ENCODE measurements at regions not wholly inside any gene's neighbourhood (a gene's known extent, or its start where the extent isn't known, plus 50 kb on each side); places are given as distances from the start of the nearest gene placed in this dataset.

DNA sequence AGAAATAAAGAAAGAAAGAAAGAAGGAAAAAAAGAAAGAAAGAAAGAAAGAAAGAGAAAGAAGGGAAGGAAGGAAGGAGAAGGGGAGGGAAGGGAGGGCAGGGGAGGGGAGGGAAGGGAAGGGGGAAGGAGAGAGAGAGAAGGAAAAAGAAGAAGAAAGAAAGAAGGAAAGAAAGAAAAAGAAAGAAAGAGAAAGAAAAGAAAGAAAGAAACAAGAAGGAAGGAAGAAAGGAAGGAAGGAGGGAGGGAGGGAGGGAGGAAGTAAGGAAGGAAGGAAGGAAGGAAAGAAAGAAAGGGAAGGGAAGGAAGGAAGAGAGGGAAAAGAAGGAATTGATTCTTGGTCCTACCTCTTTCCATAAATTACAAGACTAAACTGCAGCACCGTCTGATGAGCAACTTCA lies 186.1 kb downstream of the URB2 start (continued):
- TF ChIP-seq, protein P1, sequence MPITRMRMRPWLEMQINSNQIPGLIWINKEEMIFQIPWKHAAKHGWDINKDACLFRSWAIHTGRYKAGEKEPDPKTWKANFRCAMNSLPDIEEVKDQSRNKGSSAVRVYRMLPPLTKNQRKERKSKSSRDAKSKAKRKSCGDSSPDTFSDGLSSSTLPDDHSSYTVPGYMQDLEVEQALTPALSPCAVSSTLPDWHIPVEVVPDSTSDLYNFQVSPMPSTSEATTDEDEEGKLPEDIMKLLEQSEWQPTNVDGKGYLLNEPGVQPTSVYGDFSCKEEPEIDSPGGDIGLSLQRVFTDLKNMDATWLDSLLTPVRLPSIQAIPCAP (CRISPR knock-in tag; IDR thresholded peaks at IDR 0.05): no peak
- TF ChIP-seq ATF6 (CRISPR knock-in tag; IDR thresholded peaks at IDR 0.05) (no peak), ERG (CRISPR knock-in tag; IDR thresholded peaks at IDR 0.05) (no peak)

GRCh38 chr1:229812693-229813092 lies 186.6 kb downstream of the URB2 start:
- peaks cover 5% of the 10 kb centered on the region; the same call in 1 of the 2 replicates for H3K27me3 Mint-ChIP-seq (ENCODE audit: low read depth)
- no peak overlapping the region for H3K27ac Mint-ChIP-seq
- H3K4me1 Mint-ChIP-seq: peaks cover 20% of the 10 kb centered on the region
- no peak for TF ChIP-seq ZNF416 (CRISPR knock-in tag; IDR thresholded peaks at IDR 0.05)
- peak; percentile 58; the same call in 1 of the 2 replicates for TF ChIP-seq HMGA2 (CRISPR knock-in tag; IDR thresholded peaks at IDR 0.05)
- H3K9me3 Mint-ChIP-seq: peaks cover 38% of the 10 kb centered on the region
- H3K36me3 Mint-ChIP-seq: peaks cover 20% of the 10 kb centered on the region
- H3K4me3 Mint-ChIP-seq: no peak overlapping the region
- DNase-seq (ENCODE audit: low spot score): no peak
- POLR2A ChIA-PET: no interaction called here
- CTCF ChIA-PET: interaction anchor here (1.3 kb wide), 1 partner anchor 161 kb away, joined by 3 read pairs; no protein-coding TSS in a partner anchor
- ATAC-seq: no peak

GRCh38 chr1:229815076-229815475 lies 189.0 kb downstream of the URB2 start:
- Mint-ChIP-seq H3K27ac (peak overlapping the region; percentile 73; the same call in 1 of the 2 replicates), H3K4me3 (no peak overlapping the region), H3K27me3 (ENCODE audit: low read depth) (peaks cover under 1% of the 10 kb centered on the region; the same call in 1 of the 2 replicates), H3K9me3 (peaks cover 43% of the 10 kb centered on the region), H3K4me1 (peaks cover 20% of the 10 kb centered on the region), H3K36me3 (peaks cover 31% of the 10 kb centered on the region)
- CTCF ChIA-PET: interaction anchor here (1.1 to 1.6 kb wide), 3 partner anchors 34 to 154 kb away, joined by 3 to 4 read pairs (median 3); no protein-coding TSS in a partner anchor
- ATAC-seq (peak; percentile 67), DNase-seq (ENCODE audit: low spot score) (no peak)
- POLR2A ChIA-PET: no interaction called here
- TF ChIP-seq, protein P2, sequence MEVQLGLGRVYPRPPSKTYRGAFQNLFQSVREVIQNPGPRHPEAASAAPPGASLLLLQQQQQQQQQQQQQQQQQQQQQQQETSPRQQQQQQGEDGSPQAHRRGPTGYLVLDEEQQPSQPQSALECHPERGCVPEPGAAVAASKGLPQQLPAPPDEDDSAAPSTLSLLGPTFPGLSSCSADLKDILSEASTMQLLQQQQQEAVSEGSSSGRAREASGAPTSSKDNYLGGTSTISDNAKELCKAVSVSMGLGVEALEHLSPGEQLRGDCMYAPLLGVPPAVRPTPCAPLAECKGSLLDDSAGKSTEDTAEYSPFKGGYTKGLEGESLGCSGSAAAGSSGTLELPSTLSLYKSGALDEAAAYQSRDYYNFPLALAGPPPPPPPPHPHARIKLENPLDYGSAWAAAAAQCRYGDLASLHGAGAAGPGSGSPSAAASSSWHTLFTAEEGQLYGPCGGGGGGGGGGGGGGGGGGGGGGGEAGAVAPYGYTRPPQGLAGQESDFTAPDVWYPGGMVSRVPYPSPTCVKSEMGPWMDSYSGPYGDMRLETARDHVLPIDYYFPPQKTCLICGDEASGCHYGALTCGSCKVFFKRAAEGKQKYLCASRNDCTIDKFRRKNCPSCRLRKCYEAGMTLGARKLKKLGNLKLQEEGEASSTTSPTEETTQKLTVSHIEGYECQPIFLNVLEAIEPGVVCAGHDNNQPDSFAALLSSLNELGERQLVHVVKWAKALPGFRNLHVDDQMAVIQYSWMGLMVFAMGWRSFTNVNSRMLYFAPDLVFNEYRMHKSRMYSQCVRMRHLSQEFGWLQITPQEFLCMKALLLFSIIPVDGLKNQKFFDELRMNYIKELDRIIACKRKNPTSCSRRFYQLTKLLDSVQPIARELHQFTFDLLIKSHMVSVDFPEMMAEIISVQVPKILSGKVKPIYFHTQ (CRISPR knock-in tag; IDR thresholded peaks at IDR 0.05): no peak
- TF ChIP-seq, protein P3, sequence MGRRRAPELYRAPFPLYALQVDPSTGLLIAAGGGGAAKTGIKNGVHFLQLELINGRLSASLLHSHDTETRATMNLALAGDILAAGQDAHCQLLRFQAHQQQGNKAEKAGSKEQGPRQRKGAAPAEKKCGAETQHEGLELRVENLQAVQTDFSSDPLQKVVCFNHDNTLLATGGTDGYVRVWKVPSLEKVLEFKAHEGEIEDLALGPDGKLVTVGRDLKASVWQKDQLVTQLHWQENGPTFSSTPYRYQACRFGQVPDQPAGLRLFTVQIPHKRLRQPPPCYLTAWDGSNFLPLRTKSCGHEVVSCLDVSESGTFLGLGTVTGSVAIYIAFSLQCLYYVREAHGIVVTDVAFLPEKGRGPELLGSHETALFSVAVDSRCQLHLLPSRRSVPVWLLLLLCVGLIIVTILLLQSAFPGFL (CRISPR knock-in tag; IDR thresholded peaks at IDR 0.05; ENCODE audit: borderline replicate concordance): no peak
- TF ChIP-seq RELA (CRISPR knock-in tag; IDR thresholded peaks at IDR 0.05; ENCODE audit: borderline replicate concordance): no peak
- no peak for TF ChIP-seq ZNF121 (CRISPR knock-in tag; IDR thresholded peaks at IDR 0.05)
- no peak for TF ChIP-seq SOX15 (CRISPR knock-in tag; IDR thresholded peaks at IDR 0.05)
- TF ChIP-seq, protein P1 (CRISPR knock-in tag; IDR thresholded peaks at IDR 0.05): no peak
- TF ChIP-seq, protein P4, sequence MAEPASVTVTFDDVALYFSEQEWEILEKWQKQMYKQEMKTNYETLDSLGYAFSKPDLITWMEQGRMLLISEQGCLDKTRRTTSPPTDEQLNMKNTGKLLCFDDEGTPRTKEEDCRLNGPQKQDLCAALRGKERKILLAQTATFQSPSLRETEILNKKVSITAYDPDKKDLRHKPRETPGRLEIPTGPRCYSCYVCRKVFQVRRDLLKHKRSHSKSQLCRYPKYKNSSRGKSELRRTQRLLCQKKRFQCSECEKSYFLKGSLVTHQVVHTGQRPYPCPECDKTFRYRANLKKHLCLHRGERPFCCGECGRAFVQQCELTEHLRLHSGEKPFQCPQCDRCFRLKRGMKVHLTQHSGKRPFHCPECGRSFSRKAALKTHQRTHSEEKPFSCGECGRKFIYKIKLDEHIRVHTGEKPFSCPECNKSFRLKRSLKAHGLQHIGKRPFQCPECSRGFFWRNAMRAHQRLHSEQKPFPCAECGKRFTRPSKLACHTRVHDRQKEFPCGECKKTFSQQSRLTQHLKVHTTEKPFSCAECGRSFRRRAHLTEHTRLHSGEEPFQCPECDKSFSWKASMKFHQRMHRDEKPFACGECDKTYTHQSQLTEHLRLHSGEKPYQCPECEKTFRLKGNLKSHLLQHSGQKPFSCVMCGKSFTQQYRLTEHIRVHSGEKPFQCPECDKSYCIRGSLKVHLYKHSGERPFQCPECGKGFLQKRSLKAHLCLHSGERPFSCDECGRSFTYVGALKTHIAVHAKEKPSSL (CRISPR knock-in tag; conservative IDR thresholded peaks at IDR 0.05): no peak
- no peak for TF ChIP-seq PRRX2 (CRISPR knock-in tag; IDR thresholded peaks at IDR 0.05)
- no peak for TF ChIP-seq SMAD4 (CRISPR knock-in tag; IDR thresholded peaks at IDR 0.05)
- TF ChIP-seq JUN (CRISPR knock-in tag; IDR thresholded peaks at IDR 0.05): no peak
- no peak for TF ChIP-seq RORB (CRISPR knock-in tag; IDR thresholded peaks at IDR 0.05)
- no peak for TF ChIP-seq IRF2 (CRISPR knock-in tag; IDR thresholded peaks at IDR 0.05; ENCODE audit: borderline replicate concordance, low read depth)
- TF ChIP-seq, protein P5, sequence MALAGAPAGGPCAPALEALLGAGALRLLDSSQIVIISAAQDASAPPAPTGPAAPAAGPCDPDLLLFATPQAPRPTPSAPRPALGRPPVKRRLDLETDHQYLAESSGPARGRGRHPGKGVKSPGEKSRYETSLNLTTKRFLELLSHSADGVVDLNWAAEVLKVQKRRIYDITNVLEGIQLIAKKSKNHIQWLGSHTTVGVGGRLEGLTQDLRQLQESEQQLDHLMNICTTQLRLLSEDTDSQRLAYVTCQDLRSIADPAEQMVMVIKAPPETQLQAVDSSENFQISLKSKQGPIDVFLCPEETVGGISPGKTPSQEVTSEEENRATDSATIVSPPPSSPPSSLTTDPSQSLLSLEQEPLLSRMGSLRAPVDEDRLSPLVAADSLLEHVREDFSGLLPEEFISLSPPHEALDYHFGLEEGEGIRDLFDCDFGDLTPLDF (CRISPR knock-in tag; IDR thresholded peaks at IDR 0.05): no peak
- no peak for TF ChIP-seq ZNF138 (CRISPR knock-in tag; conservative IDR thresholded peaks at IDR 0.05)
- TF ChIP-seq NFE2L1 (CRISPR knock-in tag; IDR thresholded peaks at IDR 0.05): no peak
- no peak for TF ChIP-seq TCF7 (CRISPR knock-in tag; IDR thresholded peaks at IDR 0.05; ENCODE audit: low read depth)
